SK-N-SH (cell line): ENCODE measurements at regions not wholly inside any gene's neighbourhood (a gene's known extent, or its start where the extent isn't known, plus 50 kb on each side); places are given as distances from the start of the nearest gene placed in this dataset.

ENCODE experiments used
- CTCF ChIA-PET: fragments of 300-600, 350-600 bp; formaldehyde crosslinking; extraction: SDS; loops from one replicate; lab custom pipeline; 2021; lab: Yijun Ruan, JAX
- POLR2A ChIA-PET: fragments of 350-600 bp; sonication (Branson Sonifier 250); formaldehyde crosslinking; extraction: SDS; loops from one replicate; lab custom pipeline; 2020; ENCODE audit warnings: antibody characterized with exemption, inconsistent platforms; lab: Yijun Ruan, JAX
- DNase-seq: peaks from one replicate; pipeline ENCODE4 v3.0.0; 2012
- H2AFZ ChIP-seq: fragments of 200-600 bp; sonication (generic); 2 replicates; pipeline ENCODE4 v1.8.1; 2016; ENCODE audit warnings: antibody characterized with exemption, mild to moderate bottlenecking, low read depth
- H3F3A ChIP-seq: fragments of 200-600 bp; sonication (generic); replicated peaks from 2 replicates; pipeline ENCODE3; 2016; ENCODE audit warnings: antibody characterized with exemption, mild to moderate bottlenecking; ENCODE audit not compliant: insufficient read depth
- H3K27ac ChIP-seq, 2 experiments: fragments of 200-500 bp in 1 of 2; fragments of 200-600 bp in 1 of 2; sonication (Bioruptor generic) in 1 of 2; sonication (generic), shearing (Covaris generic) in 1 of 2; 2 replicates each; pipeline versions ENCODE4 v1.5.1 to v1.6.1; 2014 to 2016; ENCODE audit warnings: low read depth in 2 of 2, inconsistent platforms in 1 of 2, low read length in 1 of 2, mild to moderate bottlenecking in 1 of 2, mixed read lengths in 1 of 2
- H3K27me3 ChIP-seq: fragments of 200-600 bp; sonication (generic), shearing (Covaris generic); 2 replicates; pipeline ENCODE4 v1.6.1; 2016; ENCODE audit warnings: mixed run types; ENCODE audit not compliant: insufficient read depth
- H3K36me3 ChIP-seq, 2 experiments: fragments of 200-500 bp in 1 of 2; fragments of 200-600 bp in 1 of 2; sonication (Bioruptor generic) in 1 of 2; sonication (generic) in 1 of 2; replicated peaks in 1 of 2; 2 replicates each; pipeline versions ENCODE3 to v1.5.1; 2014 to 2016; ENCODE audit warnings: low read length in 1 of 2, mild to moderate bottlenecking in 1 of 2; ENCODE audit not compliant: insufficient read depth in 2 of 2, control insufficient read depth in 1 of 2
- H3K4me1 ChIP-seq, 2 experiments: fragments of 200-500 bp in 1 of 2; fragments of 200-600 bp in 1 of 2; sonication (Bioruptor generic) in 1 of 2; sonication (generic), shearing (Covaris generic) in 1 of 2; 2 replicates each; pipeline versions ENCODE4 v1.5.1 to v1.6.1; 2014 to 2016; ENCODE audit warnings: low read depth in 1 of 2, low read length in 1 of 2, mixed run types in 1 of 2; ENCODE audit not compliant: insufficient read depth in 2 of 2, control insufficient read depth in 1 of 2
- H3K4me2 ChIP-seq: fragments of 200-600 bp; sonication (generic), shearing (Covaris generic); 2 replicates; pipeline ENCODE4 v1.6.1; 2017; ENCODE audit warnings: mixed run types
- H3K4me3 ChIP-seq, 2 experiments: fragments of 200-500 bp in 1 of 2; fragments of 200-600 bp in 1 of 2; sonication (Bioruptor generic) in 1 of 2; sonication (generic), shearing (Covaris generic) in 1 of 2; 2 replicates each; pipeline versions ENCODE4 v1.5.1 to v1.8.1; 2014 to 2016; ENCODE audit warnings: low read depth in 2 of 2, inconsistent platforms in 1 of 2, low read length in 1 of 2, mild to moderate bottlenecking in 1 of 2, mixed read lengths in 1 of 2, moderate library complexity in 1 of 2
- H3K79me2 ChIP-seq: fragments of 200-600 bp; sonication (generic); 2 replicates; pipeline ENCODE4 v1.8.1; 2017; ENCODE audit warnings: mild to moderate bottlenecking; ENCODE audit not compliant: insufficient read depth
- H3K9ac ChIP-seq: fragments of 200-600 bp; sonication (generic); 2 replicates; pipeline ENCODE4 v1.6.1; 2017; ENCODE audit warnings: mixed run types
- H3K9me2 ChIP-seq: fragments of 200-600 bp; sonication (generic); 2 replicates; pipeline ENCODE4 v1.6.1; 2017; ENCODE audit warnings: mixed run types
- H3K9me3 ChIP-seq: fragments of 200-600 bp; sonication (generic); 2 replicates; pipeline ENCODE4 v1.6.1; 2017; ENCODE audit warnings: mixed run types, mild to moderate bottlenecking, moderate library complexity
- H4K20me1 ChIP-seq: fragments of 200-600 bp; sonication (generic); 2 replicates; pipeline ENCODE4 v1.6.1; 2017; ENCODE audit warnings: mild to moderate bottlenecking, mixed run types; ENCODE audit not compliant: insufficient read depth
- CHD2 ChIP-seq: fragments of 150-350 bp; IDR thresholded peaks from 2 replicates; pipeline ENCODE4 v1.6.1; 2018; ENCODE audit warnings: low read length; ENCODE audit not compliant: partially characterized antibody
- EP300 ChIP-seq, 2 experiments: IDR thresholded peaks; 2 replicates each; pipeline versions ENCODE4 v1.4.0 to v1.6.1; 2012; ENCODE audit warnings: borderline replicate concordance in 1 of 2, low read depth in 1 of 2, low read length in 1 of 2
- MXI1 ChIP-seq: IDR thresholded peaks from 2 replicates; pipeline ENCODE4 v1.6.1; 2012; ENCODE audit warnings: mild to moderate bottlenecking, low read depth, low read length, improper control_type of control experiment
- NFIC ChIP-seq: IDR thresholded peaks from 2 replicates; pipeline ENCODE4 v1.4.0; 2012; ENCODE audit warnings: borderline replicate concordance
- NRF1 ChIP-seq: IDR thresholded peaks from 2 replicates; pipeline ENCODE4 v1.6.1; 2012; ENCODE audit warnings: low read depth, mild to moderate bottlenecking, low read length
- POLR2AphosphoS5 ChIP-seq: IDR thresholded peaks from 2 replicates; pipeline ENCODE4 v1.6.1; 2012; ENCODE audit warnings: low read depth, low read length
- RAD21 ChIP-seq: IDR thresholded peaks from 2 replicates; pipeline ENCODE4 v1.6.1; 2012; ENCODE audit warnings: mild to moderate bottlenecking, low read length
- RCOR1 ChIP-seq: fragments of 150-350 bp; IDR thresholded peaks from 2 replicates; pipeline ENCODE4 v1.6.1; 2017; ENCODE audit warnings: antibody characterized with exemption, low read length
- SMC3 ChIP-seq: IDR thresholded peaks from 2 replicates; pipeline ENCODE4 v1.6.1; 2012; ENCODE audit warnings: low read depth, low read length, improper control_type of control experiment
- TCF12 ChIP-seq: IDR thresholded peaks from 2 replicates; pipeline ENCODE4 v1.4.0; 2012
- WGBS: methylation state at CpG from one replicate; pipeline ENCODE4 v1.1.6; 2017; ENCODE audit warnings: low lambda C conversion rate; 5-methylcytosine and 5-hydroxymethylcytosine counted together
- TF ChIP-seq, protein P1 (sequence below): fragments of 200-600 bp; sonication (generic); IDR thresholded peaks from 2 replicates; pipeline ENCODE4 v1.6.1; 2017; ENCODE audit warnings: antibody characterized with exemption, mild to moderate bottlenecking, moderate library complexity
- TF ChIP-seq, protein P2 (sequence below): IDR thresholded peaks from 2 replicates; pipeline ENCODE4; 2012
- TF ChIP-seq, protein P3 (sequence below): IDR thresholded peaks from 2 replicates; pipeline ENCODE4 v1.4.0; 2012; ENCODE audit warnings: low read depth, borderline replicate concordance
- TF ChIP-seq, protein P4 (sequence below): IDR thresholded peaks from 2 replicates; pipeline ENCODE4 v1.6.1; 2012; ENCODE audit warnings: mild to moderate bottlenecking, low read depth, low read length, moderate library complexity
- TF ChIP-seq, protein P5 (sequence below): fragments of 150-350 bp; IDR thresholded peaks from 2 replicates; pipeline ENCODE4 v1.6.1; 2016; ENCODE audit warnings: mild to moderate bottlenecking, low read depth, low read length

DNA sequence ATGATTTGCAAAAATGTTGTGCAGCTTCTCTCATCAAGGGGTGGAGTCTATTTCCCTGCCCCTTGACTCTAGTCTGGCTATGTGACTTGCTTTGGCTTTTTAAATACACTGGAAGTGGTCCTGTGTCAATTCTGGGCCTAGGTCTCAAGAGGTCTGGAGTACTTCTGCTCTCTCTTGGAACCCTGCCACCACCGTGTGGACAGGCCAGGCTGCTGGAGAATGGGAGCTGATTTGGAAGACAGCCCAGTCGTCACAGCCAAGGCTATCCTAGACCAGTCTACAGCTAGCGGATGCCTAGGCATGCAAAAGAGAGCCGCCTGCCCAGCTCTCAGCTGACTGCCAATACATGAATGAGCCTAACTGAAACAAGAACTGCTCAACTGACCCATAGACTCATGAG, 56.7 kb upstream of the CLINT1 start:
- H2AFZ ChIP-seq = no peak overlapping the region
- TF ChIP-seq, protein P1, sequence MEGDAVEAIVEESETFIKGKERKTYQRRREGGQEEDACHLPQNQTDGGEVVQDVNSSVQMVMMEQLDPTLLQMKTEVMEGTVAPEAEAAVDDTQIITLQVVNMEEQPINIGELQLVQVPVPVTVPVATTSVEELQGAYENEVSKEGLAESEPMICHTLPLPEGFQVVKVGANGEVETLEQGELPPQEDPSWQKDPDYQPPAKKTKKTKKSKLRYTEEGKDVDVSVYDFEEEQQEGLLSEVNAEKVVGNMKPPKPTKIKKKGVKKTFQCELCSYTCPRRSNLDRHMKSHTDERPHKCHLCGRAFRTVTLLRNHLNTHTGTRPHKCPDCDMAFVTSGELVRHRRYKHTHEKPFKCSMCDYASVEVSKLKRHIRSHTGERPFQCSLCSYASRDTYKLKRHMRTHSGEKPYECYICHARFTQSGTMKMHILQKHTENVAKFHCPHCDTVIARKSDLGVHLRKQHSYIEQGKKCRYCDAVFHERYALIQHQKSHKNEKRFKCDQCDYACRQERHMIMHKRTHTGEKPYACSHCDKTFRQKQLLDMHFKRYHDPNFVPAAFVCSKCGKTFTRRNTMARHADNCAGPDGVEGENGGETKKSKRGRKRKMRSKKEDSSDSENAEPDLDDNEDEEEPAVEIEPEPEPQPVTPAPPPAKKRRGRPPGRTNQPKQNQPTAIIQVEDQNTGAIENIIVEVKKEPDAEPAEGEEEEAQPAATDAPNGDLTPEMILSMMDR = no peak
- TF ChIP-seq EP300 (IDR thresholded peaks at IDR 0.05; ENCODE audit: borderline replicate concordance in 1 of 2, low read depth in 1 of 2, low read length in 1 of 2) = peak in 1 of 2 experiments; percentile 62; a peak in 2 of 4 replicates
- no peak for TF ChIP-seq NRF1
- peak; percentile 74 for TF ChIP-seq RCOR1
- peak; percentile 36; the same call in 1 of the 2 replicates for TF ChIP-seq SMC3
- TF ChIP-seq TCF12 = peak; percentile 22; the same call in 1 of the 2 replicates
- TF ChIP-seq, protein P2, sequence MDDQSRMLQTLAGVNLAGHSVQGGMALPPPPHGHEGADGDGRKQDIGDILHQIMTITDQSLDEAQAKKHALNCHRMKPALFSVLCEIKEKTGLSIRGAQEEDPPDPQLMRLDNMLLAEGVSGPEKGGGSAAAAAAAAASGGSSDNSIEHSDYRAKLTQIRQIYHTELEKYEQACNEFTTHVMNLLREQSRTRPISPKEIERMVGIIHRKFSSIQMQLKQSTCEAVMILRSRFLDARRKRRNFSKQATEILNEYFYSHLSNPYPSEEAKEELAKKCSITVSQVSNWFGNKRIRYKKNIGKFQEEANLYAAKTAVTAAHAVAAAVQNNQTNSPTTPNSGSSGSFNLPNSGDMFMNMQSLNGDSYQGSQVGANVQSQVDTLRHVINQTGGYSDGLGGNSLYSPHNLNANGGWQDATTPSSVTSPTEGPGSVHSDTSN = no peak
- TF ChIP-seq RAD21 = peak; percentile 63
- peak; percentile 71 for TF ChIP-seq CHD2
- TF ChIP-seq, protein P3, sequence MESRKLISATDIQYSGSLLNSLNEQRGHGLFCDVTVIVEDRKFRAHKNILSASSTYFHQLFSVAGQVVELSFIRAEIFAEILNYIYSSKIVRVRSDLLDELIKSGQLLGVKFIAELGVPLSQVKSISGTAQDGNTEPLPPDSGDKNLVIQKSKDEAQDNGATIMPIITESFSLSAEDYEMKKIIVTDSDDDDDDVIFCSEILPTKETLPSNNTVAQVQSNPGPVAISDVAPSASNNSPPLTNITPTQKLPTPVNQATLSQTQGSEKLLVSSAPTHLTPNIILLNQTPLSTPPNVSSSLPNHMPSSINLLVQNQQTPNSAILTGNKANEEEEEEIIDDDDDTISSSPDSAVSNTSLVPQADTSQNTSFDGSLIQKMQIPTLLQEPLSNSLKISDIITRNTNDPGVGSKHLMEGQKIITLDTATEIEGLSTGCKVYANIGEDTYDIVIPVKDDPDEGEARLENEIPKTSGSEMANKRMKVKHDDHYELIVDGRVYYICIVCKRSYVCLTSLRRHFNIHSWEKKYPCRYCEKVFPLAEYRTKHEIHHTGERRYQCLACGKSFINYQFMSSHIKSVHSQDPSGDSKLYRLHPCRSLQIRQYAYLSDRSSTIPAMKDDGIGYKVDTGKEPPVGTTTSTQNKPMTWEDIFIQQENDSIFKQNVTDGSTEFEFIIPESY = no peak
- TF ChIP-seq, all 33 proteins: peak for 6
- no peaks in the 10 kb centered on the region for H4K20me1 ChIP-seq
- H3K9ac ChIP-seq = no peak overlapping the region
- H3F3A ChIP-seq = no peaks in the 10 kb centered on the region
- DNase-seq = peak; percentile 72
- 40% methylated on average over 4 of the region's 4 CpGs for WGBS
- H3K36me3 ChIP-seq = no peaks in the 10 kb centered on the region
- POLR2A ChIA-PET = interaction anchor here (0.6 kb wide), 1 partner anchor 21 kb away, joined by 3 read pairs; no protein-coding TSS in a partner anchor
- no peaks in the 10 kb centered on the region for H3K9me2 ChIP-seq
- no peak overlapping the region for H3K4me3 ChIP-seq
- CTCF ChIA-PET = interaction anchor here (0.7 to 4.0 kb wide), 12 partner anchors 15 to 154 kb away, joined by 3 to 32 read pairs (median 4); no protein-coding TSS in a partner anchor
- no peak overlapping the region for H3K4me2 ChIP-seq
- peaks cover 0 to 25% of the 10 kb centered on the region in 2 experiments; a peak in 2 of 4 replicates for H3K4me1 ChIP-seq
- no peaks in the 10 kb centered on the region for H3K27me3 ChIP-seq
- H3K9me3 ChIP-seq = no peaks in the 10 kb centered on the region
- peak overlapping the region in 1 of 2 experiments; percentile 7; a peak in 1 of 4 replicates for H3K27ac ChIP-seq
- H3K79me2 ChIP-seq = no peaks in the 10 kb centered on the region

DNA sequence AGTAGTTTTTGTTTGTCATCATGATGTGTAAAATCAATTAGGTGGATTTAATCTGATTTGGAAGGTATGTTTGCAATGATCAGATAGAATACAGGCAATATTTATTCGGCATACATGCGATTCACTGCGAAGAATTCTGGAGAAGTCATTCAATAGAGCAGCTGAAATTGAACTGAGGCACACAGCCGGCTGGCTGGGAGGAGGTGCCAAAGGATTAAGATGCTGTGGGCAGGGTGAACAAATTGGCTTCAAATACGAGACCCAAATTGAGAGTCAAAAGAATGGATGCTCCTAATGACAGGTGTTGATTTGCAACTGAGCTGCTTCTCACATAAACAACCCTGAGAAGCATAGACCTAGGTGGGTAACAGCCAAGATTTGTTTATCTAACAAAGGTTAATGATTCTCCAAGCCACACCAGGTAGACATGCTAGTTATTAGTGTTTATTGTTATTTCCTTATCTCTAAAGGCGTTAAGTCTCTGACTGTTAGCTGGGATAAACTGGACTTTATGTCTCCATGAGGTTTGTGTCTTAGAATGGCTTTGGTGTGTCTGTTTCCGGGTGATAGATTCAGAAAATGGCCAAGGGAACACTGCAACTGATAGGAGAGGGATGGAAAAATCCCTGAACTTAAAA, 55.3 kb upstream of the CLINT1 start:
- Histone ChIP-seq H3F3A (no peaks in the 10 kb centered on the region), H3K4me3 (no peak overlapping the region), H3K4me2 (no peak overlapping the region), H3K79me2 (no peaks in the 10 kb centered on the region), H2AFZ (no peak overlapping the region), H3K36me3 (no peaks in the 10 kb centered on the region), H3K4me1 (peaks cover 0 to 21% of the 10 kb centered on the region in 2 experiments; a peak in 2 of 4 replicates), H3K9ac (no peak overlapping the region), H3K9me2 (no peaks in the 10 kb centered on the region), H3K27ac (no peak overlapping the region), H3K27me3 (no peaks in the 10 kb centered on the region), H4K20me1 (no peaks in the 10 kb centered on the region), H3K9me3 (no peaks in the 10 kb centered on the region)
- WGBS = 74% methylated on average over 7 of the region's 7 CpGs
- no peak for DNase-seq
- ChIA-PET POLR2A (no interaction called here), CTCF (interaction anchor here (0.6 to 4.0 kb wide), 6 partner anchors 13 to 97 kb away, joined by 3 to 32 read pairs (median 8); no protein-coding TSS in a partner anchor)
- TF ChIP-seq NFIC (no peak), MXI1 (no peak), POLR2AphosphoS5 (no peak), RAD21 (no peak)
- TF ChIP-seq, protein P4, sequence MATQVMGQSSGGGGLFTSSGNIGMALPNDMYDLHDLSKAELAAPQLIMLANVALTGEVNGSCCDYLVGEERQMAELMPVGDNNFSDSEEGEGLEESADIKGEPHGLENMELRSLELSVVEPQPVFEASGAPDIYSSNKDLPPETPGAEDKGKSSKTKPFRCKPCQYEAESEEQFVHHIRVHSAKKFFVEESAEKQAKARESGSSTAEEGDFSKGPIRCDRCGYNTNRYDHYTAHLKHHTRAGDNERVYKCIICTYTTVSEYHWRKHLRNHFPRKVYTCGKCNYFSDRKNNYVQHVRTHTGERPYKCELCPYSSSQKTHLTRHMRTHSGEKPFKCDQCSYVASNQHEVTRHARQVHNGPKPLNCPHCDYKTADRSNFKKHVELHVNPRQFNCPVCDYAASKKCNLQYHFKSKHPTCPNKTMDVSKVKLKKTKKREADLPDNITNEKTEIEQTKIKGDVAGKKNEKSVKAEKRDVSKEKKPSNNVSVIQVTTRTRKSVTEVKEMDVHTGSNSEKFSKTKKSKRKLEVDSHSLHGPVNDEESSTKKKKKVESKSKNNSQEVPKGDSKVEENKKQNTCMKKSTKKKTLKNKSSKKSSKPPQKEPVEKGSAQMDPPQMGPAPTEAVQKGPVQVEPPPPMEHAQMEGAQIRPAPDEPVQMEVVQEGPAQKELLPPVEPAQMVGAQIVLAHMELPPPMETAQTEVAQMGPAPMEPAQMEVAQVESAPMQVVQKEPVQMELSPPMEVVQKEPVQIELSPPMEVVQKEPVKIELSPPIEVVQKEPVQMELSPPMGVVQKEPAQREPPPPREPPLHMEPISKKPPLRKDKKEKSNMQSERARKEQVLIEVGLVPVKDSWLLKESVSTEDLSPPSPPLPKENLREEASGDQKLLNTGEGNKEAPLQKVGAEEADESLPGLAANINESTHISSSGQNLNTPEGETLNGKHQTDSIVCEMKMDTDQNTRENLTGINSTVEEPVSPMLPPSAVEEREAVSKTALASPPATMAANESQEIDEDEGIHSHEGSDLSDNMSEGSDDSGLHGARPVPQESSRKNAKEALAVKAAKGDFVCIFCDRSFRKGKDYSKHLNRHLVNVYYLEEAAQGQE = no peak
- TF ChIP-seq, protein P5, sequence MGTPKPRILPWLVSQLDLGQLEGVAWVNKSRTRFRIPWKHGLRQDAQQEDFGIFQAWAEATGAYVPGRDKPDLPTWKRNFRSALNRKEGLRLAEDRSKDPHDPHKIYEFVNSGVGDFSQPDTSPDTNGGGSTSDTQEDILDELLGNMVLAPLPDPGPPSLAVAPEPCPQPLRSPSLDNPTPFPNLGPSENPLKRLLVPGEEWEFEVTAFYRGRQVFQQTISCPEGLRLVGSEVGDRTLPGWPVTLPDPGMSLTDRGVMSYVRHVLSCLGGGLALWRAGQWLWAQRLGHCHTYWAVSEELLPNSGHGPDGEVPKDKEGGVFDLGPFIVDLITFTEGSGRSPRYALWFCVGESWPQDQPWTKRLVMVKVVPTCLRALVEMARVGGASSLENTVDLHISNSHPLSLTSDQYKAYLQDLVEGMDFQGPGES = no peak
- TF ChIP-seq, protein P2 = no peak
